Retinal pigment epithelial cell (primary cell): ENCODE measurements at regions not wholly inside any gene's neighbourhood (a gene's known extent, or its start where the extent isn't known, plus 50 kb on each side); places are given as distances from the start of the nearest gene placed in this dataset.

Experiments used
- DNase-seq: peaks from one replicate; pipeline ENCODE4 v3.0.0-alpha.2; 2010; ENCODE audit warnings: low read depth
- H3K4me3 ChIP-seq: 2 replicates; pipeline ENCODE4 v1.5.1; 2011; ENCODE audit warnings: mild to moderate bottlenecking, low read length, control low read depth, moderate library complexity
- CTCF ChIP-seq: conservative IDR thresholded peaks from 2 replicates; pipeline ENCODE4 v1.5.1; 2011; ENCODE audit warnings: low read depth, low read length, control low read depth, inconsistent platforms

- TF ChIP-seq CTCF, result no peak
- H3K4me3 ChIP-seq, result no peak overlapping the region
- DNase-seq, result no peak
Measured at GRCh38 chr10:10437886-10438285, 579.8 kb upstream of the CELF2 start.

GRCh38 chr10:10438335-10439100 lies 579.2 kb upstream of the CELF2 start:
- no peak overlapping the region for H3K4me3 ChIP-seq
- TF ChIP-seq CTCF, result no peak
- DNase-seq, result no peak

GRCh38 chr10:10456856-10457255 lies 560.8 kb upstream of the CELF2 start:
- H3K4me3 ChIP-seq, result no peak overlapping the region
- no peak for DNase-seq
- no peak for TF ChIP-seq CTCF

DNA sequence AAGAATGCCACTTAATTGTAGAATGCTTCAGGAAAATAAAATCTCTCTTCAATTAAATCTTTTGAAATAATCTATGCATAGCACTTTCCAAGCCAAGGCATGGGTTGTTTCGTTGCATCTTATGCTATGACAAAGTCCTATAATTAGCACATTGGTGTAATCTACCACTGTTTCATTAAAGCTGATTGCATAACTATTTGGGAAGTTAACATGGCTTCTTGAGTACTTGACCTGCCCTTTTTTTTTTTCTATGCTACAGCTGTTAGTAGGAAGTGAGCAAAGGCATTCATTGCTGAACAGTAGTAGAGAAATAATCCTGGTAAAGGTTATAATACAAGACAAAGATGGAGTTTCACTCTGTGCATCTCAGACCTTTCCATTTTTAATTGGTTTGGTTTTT lies 557.2 kb upstream of the CELF2 start:
- no peak for TF ChIP-seq CTCF
- no peak for DNase-seq
- H3K4me3 ChIP-seq, result no peak overlapping the region

DNA sequence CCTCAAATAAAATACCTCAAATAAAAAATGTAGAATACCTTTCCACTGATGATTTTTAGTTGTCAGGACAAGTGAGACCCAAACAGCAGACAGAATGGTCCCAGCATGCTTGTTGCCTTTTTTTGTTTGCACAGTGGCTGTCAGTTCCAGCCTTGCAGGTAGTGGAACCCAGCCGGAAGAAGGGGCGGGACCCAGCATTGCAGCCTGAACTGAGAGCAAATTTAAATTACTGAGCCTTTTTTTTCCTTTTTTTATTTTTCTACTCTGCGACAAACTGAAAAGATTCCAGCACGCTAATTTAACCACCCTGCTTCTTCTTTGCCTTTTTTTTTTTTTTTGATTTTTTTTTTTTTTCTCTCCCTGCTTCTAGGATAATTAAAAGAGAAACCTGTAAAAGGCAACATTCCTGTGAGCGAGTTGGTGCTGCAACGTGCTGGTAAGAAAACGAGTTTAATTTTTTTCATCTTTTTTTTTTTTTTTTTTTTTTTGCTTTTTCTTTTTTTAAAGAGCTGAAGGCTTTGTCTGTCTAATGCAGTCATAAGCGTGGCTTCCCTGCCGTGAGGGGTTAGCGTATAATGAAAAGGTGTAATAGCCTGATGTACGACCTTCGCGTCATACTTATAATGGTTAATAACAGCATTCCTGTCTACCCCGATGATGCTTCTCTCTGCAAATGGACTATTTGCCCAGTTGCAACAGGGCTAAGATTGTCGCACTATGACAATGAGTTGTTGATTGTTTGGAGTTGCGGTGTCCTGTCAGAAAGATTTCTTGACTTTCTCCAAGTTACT lies 555.3 kb upstream of the CELF2 start:
- no peak for DNase-seq
- peak overlapping the region; percentile 36 for H3K4me3 ChIP-seq
- TF ChIP-seq CTCF, result no peak

DNA sequence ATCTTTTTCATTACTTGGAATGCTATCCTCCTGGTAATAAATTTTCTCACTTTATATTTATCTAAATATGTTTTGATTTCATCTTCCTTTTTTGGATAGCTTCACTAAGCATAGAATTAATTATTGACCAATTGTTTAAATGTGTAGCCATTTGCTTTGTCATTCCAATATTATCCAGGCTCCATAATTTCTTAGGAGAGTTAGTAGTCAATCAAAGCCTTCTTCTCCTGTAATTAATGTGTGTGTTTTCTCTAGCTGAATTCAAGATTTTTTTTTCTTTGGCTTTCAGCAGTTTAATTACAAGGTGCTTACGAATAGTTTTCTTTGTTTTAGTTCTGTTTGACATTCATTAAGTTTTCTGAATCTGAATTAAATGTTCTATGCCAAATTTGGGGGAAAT lies 545.9 kb upstream of the CELF2 start:
- DNase-seq, result no peak
- TF ChIP-seq CTCF, result no peak
- no peak overlapping the region for H3K4me3 ChIP-seq

DNA sequence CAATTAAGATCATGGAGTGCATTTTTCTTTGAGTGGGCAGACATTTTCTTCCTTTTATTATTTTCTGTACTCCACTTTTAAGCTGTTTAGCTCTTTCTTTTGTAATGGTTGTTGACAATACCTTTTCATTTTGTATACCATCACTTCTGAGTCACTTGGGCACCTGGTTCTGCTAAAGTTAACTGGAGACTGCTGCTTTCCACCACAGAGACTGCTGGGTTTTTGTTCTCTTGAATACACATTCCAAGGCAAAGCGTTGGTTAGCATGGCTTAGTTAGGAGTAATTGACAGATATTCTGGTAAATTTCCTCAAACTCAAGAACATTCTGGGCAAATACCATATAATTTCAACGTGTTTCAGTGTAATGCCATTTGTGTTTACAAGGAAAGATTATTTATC lies 541.9 kb upstream of the CELF2 start:
- no peak for TF ChIP-seq CTCF
- no peak for DNase-seq

More for the DNA sequence above, 541.9 kb upstream of the CELF2 start:
- no peak overlapping the region for H3K4me3 ChIP-seq
